PC-9 (cell line): ENCODE measurements at regions not wholly inside any gene's neighbourhood (a gene's known extent, or its start where the extent isn't known, plus 50 kb on each side); places are given as distances from the start of the nearest gene placed in this dataset.

Source experiments
- BruUV-seq: library from RNA; stranded (reverse); fragments of 400-500 nt; replicated peaks from 2 replicates; lab custom pipeline; 2021; lab: Mats Ljungman, UMichigan
- CTCF ChIA-PET: fragments of 300-600 bp; sonication (Branson Sonifier 250); formaldehyde crosslinking; loops from one replicate; lab custom pipeline; 2022; ENCODE audit warnings: antibody characterized with exemption; lab: Charles Lee
- POLR2A ChIA-PET: fragments of 300-600 bp; sonication (Branson Sonifier 250); formaldehyde crosslinking; loops from one replicate; lab custom pipeline; 2022; ENCODE audit warnings: antibody characterized with exemption; ENCODE audit not compliant: unreplicated experiment; lab: Charles Lee
- DNase-seq, 2 experiments: peaks; one replicate each; pipeline versions ENCODE4 v3.0.0 to v3.0.0-alpha.2; 2015 to 2022; ENCODE audit warnings: mixed read lengths in 1 of 2
- H2AFZ ChIP-seq: fragments of 200-600 bp; sonication (generic); 2 replicates; pipeline ENCODE4 v1.8.1; 2017; ENCODE audit warnings: antibody characterized with exemption
- H3F3A ChIP-seq: fragments of 200-600 bp; sonication (generic); 2 replicates; pipeline ENCODE4 v1.8.1; 2017; ENCODE audit warnings: antibody characterized with exemption, mild to moderate bottlenecking, low read depth; ENCODE audit not compliant: insufficient read depth
- H3K27ac ChIP-seq: fragments of 200-600 bp; sonication (generic); 2 replicates; pipeline ENCODE4 v1.6.1; 2016; ENCODE audit warnings: mixed run types
- H3K27me3 ChIP-seq: fragments of 200-600 bp; sonication (generic); 2 replicates; pipeline ENCODE4 v1.6.1; 2016; ENCODE audit warnings: low read depth, mixed run types; ENCODE audit not compliant: insufficient read depth
- H3K36me3 ChIP-seq: fragments of 200-600 bp; sonication (generic); 2 replicates; pipeline ENCODE4 v1.6.1; 2016; ENCODE audit warnings: low read depth, mixed run types
- H3K4me1 ChIP-seq: fragments of 200-600 bp; sonication (generic); replicated peaks from 2 replicates; pipeline ENCODE4 v1.6.1; 2016; ENCODE audit warnings: mixed run types; ENCODE audit not compliant: insufficient read depth
- H3K4me2 ChIP-seq: fragments of 200-600 bp; sonication (generic); 2 replicates; pipeline ENCODE4 v1.6.1; 2017; ENCODE audit warnings: mixed run types
- H3K4me3 ChIP-seq: fragments of 200-600 bp; sonication (generic); 2 replicates; pipeline ENCODE4 v1.6.1; 2016; ENCODE audit warnings: mixed run types
- H3K79me2 ChIP-seq: fragments of 200-600 bp; sonication (generic); 2 replicates; pipeline ENCODE4 v1.6.1; 2017; ENCODE audit warnings: low read depth, mixed run types
- H3K9me2 ChIP-seq: fragments of 200-600 bp; sonication (generic); 2 replicates; pipeline ENCODE4 v1.8.1; 2017; ENCODE audit warnings: mild to moderate bottlenecking; ENCODE audit not compliant: insufficient read depth
- H3K9me3 ChIP-seq: fragments of 200-600 bp; sonication (generic); 2 replicates; pipeline ENCODE4 v1.8.1; 2016; ENCODE audit warnings: low read depth; ENCODE audit not compliant: insufficient read depth
- H4K20me1 ChIP-seq: fragments of 200-600 bp; sonication (generic); 2 replicates; pipeline ENCODE4 v1.8.1; 2017; ENCODE audit not compliant: insufficient read depth
- EZH2 ChIP-seq: fragments of 200-600 bp; sonication (generic); IDR thresholded peaks from 2 replicates; pipeline ENCODE4 v1.8.0; 2017; ENCODE audit warnings: antibody characterized with exemption, low read depth
- intact Hi-C: fragments of 100-400 bp; cut with micrococcal nuclease; formaldehyde crosslinking; loops from one replicate; pipeline ENCODE4 v1.10.0; 2022; ENCODE audit not compliant: unreplicated experiment
- TF ChIP-seq, protein P1 (sequence below): fragments of 200-600 bp; sonication (generic); conservative IDR thresholded peaks from 2 replicates; pipeline ENCODE4 v1.6.1; 2017; ENCODE audit warnings: mixed run types, antibody characterized with exemption, mild to moderate bottlenecking, moderate library complexity

DNA sequence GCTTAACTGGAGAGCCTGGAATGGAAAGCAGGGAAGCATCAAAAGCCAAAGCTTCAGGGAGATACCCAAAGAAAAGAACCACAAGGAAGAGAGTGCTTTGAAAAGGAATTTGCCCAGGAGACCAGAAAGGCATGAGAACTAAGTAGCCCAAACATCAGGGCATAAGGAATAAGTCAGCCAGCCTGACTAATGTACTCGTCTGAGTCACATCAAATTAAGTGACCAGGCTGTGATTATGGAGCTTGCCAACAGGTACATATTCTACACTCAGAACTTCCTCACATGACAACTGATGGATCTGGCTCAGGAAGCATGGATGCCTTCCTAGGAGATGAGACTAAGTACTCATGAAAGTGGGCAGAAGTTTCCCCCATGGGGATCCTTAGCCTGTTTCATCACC lies 366.7 kb downstream of the BUD13 start:
- no peaks in the 10 kb centered on the region for H3K36me3 ChIP-seq
- H3K9me2 ChIP-seq, result no peaks in the 10 kb centered on the region
- no peaks in the 10 kb centered on the region for H3K4me1 ChIP-seq
- H2AFZ ChIP-seq, result no peak overlapping the region
- H3K4me2 ChIP-seq, result no peak overlapping the region
- H3K27me3 ChIP-seq, result peaks cover 78% of the 10 kb centered on the region
- BruUV-seq, result no TSS peak
- intact Hi-C loops, result no loop called here
- no peak overlapping the region for H3K4me3 ChIP-seq
- H3K9me3 ChIP-seq, result no peaks in the 10 kb centered on the region
- POLR2A ChIA-PET, result no interaction called here
- no peak for DNase-seq
- H3F3A ChIP-seq, result no peaks in the 10 kb centered on the region
- no peaks in the 10 kb centered on the region for H4K20me1 ChIP-seq
- no peaks in the 10 kb centered on the region for H3K79me2 ChIP-seq
- CTCF ChIA-PET, result no interaction called here
- TF ChIP-seq, protein P1, sequence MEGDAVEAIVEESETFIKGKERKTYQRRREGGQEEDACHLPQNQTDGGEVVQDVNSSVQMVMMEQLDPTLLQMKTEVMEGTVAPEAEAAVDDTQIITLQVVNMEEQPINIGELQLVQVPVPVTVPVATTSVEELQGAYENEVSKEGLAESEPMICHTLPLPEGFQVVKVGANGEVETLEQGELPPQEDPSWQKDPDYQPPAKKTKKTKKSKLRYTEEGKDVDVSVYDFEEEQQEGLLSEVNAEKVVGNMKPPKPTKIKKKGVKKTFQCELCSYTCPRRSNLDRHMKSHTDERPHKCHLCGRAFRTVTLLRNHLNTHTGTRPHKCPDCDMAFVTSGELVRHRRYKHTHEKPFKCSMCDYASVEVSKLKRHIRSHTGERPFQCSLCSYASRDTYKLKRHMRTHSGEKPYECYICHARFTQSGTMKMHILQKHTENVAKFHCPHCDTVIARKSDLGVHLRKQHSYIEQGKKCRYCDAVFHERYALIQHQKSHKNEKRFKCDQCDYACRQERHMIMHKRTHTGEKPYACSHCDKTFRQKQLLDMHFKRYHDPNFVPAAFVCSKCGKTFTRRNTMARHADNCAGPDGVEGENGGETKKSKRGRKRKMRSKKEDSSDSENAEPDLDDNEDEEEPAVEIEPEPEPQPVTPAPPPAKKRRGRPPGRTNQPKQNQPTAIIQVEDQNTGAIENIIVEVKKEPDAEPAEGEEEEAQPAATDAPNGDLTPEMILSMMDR, result no peak
- TF ChIP-seq EZH2, result no peak
- H3K27ac ChIP-seq, result no peak overlapping the region

- intact Hi-C loops, result no loop called here
- POLR2A ChIA-PET, result interaction anchor here (0.7 kb wide), 1 partner anchor 22 kb away, joined by 5 read pairs; no protein-coding TSS in a partner anchor
- H4K20me1 ChIP-seq, result no peaks in the 10 kb centered on the region
- CTCF ChIA-PET, result no interaction called here
- DNase-seq, result no peak
- no peaks in the 10 kb centered on the region for H3K79me2 ChIP-seq
- no peaks in the 10 kb centered on the region for H3K9me2 ChIP-seq
- no peak overlapping the region for H2AFZ ChIP-seq
- peaks cover 68% of the 10 kb centered on the region for H3K27me3 ChIP-seq
- no peaks in the 10 kb centered on the region for H3K4me1 ChIP-seq
- no peaks in the 10 kb centered on the region for H3K36me3 ChIP-seq
- no peak overlapping the region for H3K4me3 ChIP-seq
- TF ChIP-seq, protein P1, result no peak
- TF ChIP-seq EZH2, result no peak
- no peak overlapping the region for H3K4me2 ChIP-seq
- BruUV-seq, result no TSS peak
- no peaks in the 10 kb centered on the region for H3K9me3 ChIP-seq
- no peaks in the 10 kb centered on the region for H3F3A ChIP-seq
- no peak overlapping the region for H3K27ac ChIP-seq
Observed at GRCh38 chr11:116404462-116404798, 368.4 kb downstream of the BUD13 start.

DNA sequence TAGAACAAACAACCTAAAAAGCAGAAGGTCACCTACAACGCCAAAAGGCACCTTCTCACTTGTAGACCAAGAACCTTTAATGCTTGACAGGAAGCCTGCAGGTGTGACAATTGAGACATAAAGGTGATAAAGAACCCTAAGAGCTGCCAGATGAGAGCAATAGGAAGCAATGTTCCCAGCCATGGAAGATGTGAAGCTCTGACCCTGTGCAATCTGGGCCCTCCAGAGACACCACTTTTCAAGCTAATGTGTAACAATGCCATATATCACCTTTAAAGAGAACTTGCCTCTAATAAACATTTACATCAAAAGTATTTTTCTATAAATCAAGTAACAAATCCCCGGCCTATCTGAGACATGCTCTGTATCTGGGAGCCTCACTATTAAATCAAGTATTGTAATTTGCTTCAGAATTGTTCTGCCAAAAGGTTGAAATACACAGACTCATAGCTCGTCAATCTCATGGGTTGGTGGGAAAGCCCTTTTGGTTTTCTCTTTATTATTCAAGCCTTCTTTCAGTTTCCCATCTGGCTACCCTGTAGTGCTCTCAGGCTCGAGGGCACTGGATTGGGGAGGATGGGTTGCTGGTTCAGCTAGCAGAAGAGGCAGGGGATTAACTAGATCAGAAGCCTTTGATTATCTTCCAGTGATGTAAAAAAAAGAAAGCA lies 368.9 kb downstream of the BUD13 start:
- ChIA-PET CTCF (no interaction called here), POLR2A (interaction anchor here (0.7 kb wide), 1 partner anchor 21 kb away, joined by 5 read pairs; no protein-coding TSS in a partner anchor)
- no TSS peak for BruUV-seq
- Histone ChIP-seq H3K4me3 (no peak overlapping the region), H3K9me2 (0 out of 2 replicates have a peak, but pooled peaks cover 3% of the 10 kb centered on the region), H3K4me2 (no peak overlapping the region), H4K20me1 (no peaks in the 10 kb centered on the region), H3K9me3 (no peaks in the 10 kb centered on the region), H3K27me3 (peaks cover 65% of the 10 kb centered on the region), H3K27ac (no peak overlapping the region), H2AFZ (no peak overlapping the region), H3F3A (no peaks in the 10 kb centered on the region), H3K36me3 (no peaks in the 10 kb centered on the region), H3K79me2 (no peaks in the 10 kb centered on the region), H3K4me1 (no peaks in the 10 kb centered on the region)
- DNase-seq, result no peak
- TF ChIP-seq EZH2, result no peak
- TF ChIP-seq, protein P1, result no peak
- intact Hi-C loops, result no loop called here
